H1 (cell line): ENCODE measurements at regions not wholly inside any gene's neighbourhood (a gene's known extent, or its start where the extent isn't known, plus 50 kb on each side); places are given as distances from the start of the nearest gene placed in this dataset.

Experiments used
- CTCF ChIA-PET: fragments of 300-600 bp; sonication (Branson Sonifier 250); formaldehyde crosslinking; loops from one replicate; lab custom pipeline; 2021; ENCODE audit not compliant: partially characterized antibody; lab: Charles Lee
- POLR2A ChIA-PET: fragments of 300-600 bp; sonication (Branson Sonifier 250); formaldehyde crosslinking; loops from one replicate; lab custom pipeline; 2021; ENCODE audit warnings: inconsistent platforms; ENCODE audit not compliant: partially characterized antibody; lab: Charles Lee
- DNase-seq, 2 experiments: peaks; one replicate each; pipeline versions ENCODE4 v3.0.0 to v3.0.0-alpha.2; 2010 to 2022; ENCODE audit warnings: low spot score in 2 of 2, low read depth in 1 of 2, mixed read lengths in 1 of 2
- FAIRE-seq: peaks from 2 replicates; lab custom pipeline; 2011; peaks lifted over from hg19 to GRCh38; lab: Jason Lieb, UNC
- H2AFZ ChIP-seq: 2 replicates; pipeline ENCODE4 v1.8.1; 2012; ENCODE audit warnings: low read length, inconsistent platforms
- H2AK5ac ChIP-seq: 2 replicates; pipeline ENCODE4 v1.6.1; 2013; ENCODE audit warnings: low read depth, low read length
- H2BK120ac ChIP-seq: replicated peaks from 2 replicates; pipeline ENCODE3; 2013; ENCODE audit warnings: low read depth, low read length, inconsistent platforms
- H2BK12ac ChIP-seq: 2 replicates; pipeline ENCODE4 v1.6.1; 2013; ENCODE audit warnings: low read depth, low read length
- H2BK15ac ChIP-seq: 2 replicates; pipeline ENCODE4 v1.6.1; 2013; ENCODE audit warnings: low read length
- H2BK20ac ChIP-seq: 2 replicates; pipeline ENCODE4 v1.6.1; 2013; ENCODE audit warnings: low read length
- H2BK5ac ChIP-seq: 2 replicates; pipeline ENCODE4 v1.6.1; 2013; ENCODE audit warnings: low read depth, low read length
- H3K14ac ChIP-seq: 2 replicates; pipeline ENCODE4 v1.6.1; 2013; ENCODE audit warnings: inconsistent platforms; ENCODE audit not compliant: insufficient read length
- H3K18ac ChIP-seq: 2 replicates; pipeline ENCODE4 v1.6.1; 2013; ENCODE audit warnings: low read length; ENCODE audit errors: extremely low read depth
- H3K23ac ChIP-seq: 2 replicates; pipeline ENCODE4 v1.6.1; 2013; ENCODE audit warnings: inconsistent platforms; ENCODE audit not compliant: insufficient read length
- H3K23me2 ChIP-seq: 2 replicates; pipeline ENCODE4 v1.6.1; 2013; ENCODE audit warnings: low read depth, low read length
- H3K27ac ChIP-seq: 2 replicates; pipeline ENCODE4 v1.6.1; 2011; ENCODE audit warnings: low read depth, low read length, inconsistent platforms
- H3K27me3 ChIP-seq, 4 experiments: replicated peaks in 1 of 4; 1 replicate in 1 of 4; 2 replicates in 3 of 4; pipeline versions ENCODE4 v1.6.1 to v1.8.1; 2011 to 2013; ENCODE audit warnings: low read length in 3 of 4, mild to moderate bottlenecking in 3 of 4, inconsistent platforms in 2 of 4, mixed read lengths in 2 of 4, moderate library complexity in 1 of 4; ENCODE audit not compliant: control insufficient read depth in 3 of 4, insufficient read depth in 3 of 4; ENCODE audit errors: extremely low read depth in 1 of 4
- H3K36me3 ChIP-seq, 4 experiments: 2 replicates each; pipeline versions ENCODE4 v1.6.1 to v1.8.1; 2011 to 2013; ENCODE audit warnings: mild to moderate bottlenecking in 4 of 4, low read length in 3 of 4, moderate library complexity in 2 of 4, control low read depth in 1 of 4, inconsistent platforms in 1 of 4; ENCODE audit not compliant: insufficient read depth in 4 of 4, control insufficient read depth in 2 of 4
- H3K4ac ChIP-seq: replicated peaks from 2 replicates; pipeline ENCODE3; 2013; ENCODE audit warnings: low read length, low read depth, mixed read lengths, inconsistent platforms; ENCODE audit not compliant: insufficient read length
- H3K4me1 ChIP-seq, 4 experiments: replicated peaks in 1 of 4; 1 replicate in 1 of 4; 2 replicates in 3 of 4; pipeline versions ENCODE4 v1.6.1 to v1.8.1; 2011 to 2013; ENCODE audit warnings: low read length in 3 of 4, inconsistent platforms in 2 of 4, mixed read lengths in 1 of 4; ENCODE audit not compliant: insufficient read depth in 4 of 4, control insufficient read depth in 3 of 4
- H3K4me2 ChIP-seq, 2 experiments: 2 replicates each; pipeline versions ENCODE4 v1.6.1 to v1.8.1; 2011 to 2013; ENCODE audit warnings: low read depth in 2 of 2, low read length in 2 of 2, control low read depth in 1 of 2, inconsistent platforms in 1 of 2, mild to moderate bottlenecking in 1 of 2; ENCODE audit not compliant: insufficient read depth in 1 of 2
- H3K4me3 ChIP-seq, 4 experiments: fragments of 200-600, 300-600 bp in 1 of 4; sonication (generic), shearing (Covaris generic), sonication (Bioruptor Twin) in 1 of 4; 2 replicates each; pipeline versions ENCODE4 v1.5.1 to v1.8.1; 2011 to 2016; ENCODE audit warnings: low read length in 4 of 4, low read depth in 3 of 4, control low read depth in 2 of 4, inconsistent platforms in 2 of 4, mild to moderate bottlenecking in 2 of 4, mixed read lengths in 1 of 4, moderate library complexity in 1 of 4; ENCODE audit not compliant: insufficient read depth in 2 of 4; ENCODE audit errors: extremely low read depth in 1 of 4
- H3K56ac ChIP-seq: replicated peaks from 2 replicates; pipeline ENCODE3; 2013; ENCODE audit warnings: low read depth, mild to moderate bottlenecking, mixed read lengths, low read length, inconsistent platforms; ENCODE audit not compliant: insufficient read length
- H3K79me1 ChIP-seq: 2 replicates; pipeline ENCODE4 v1.6.1; 2013; ENCODE audit warnings: low read depth, low read length, control low read depth
- H3K79me2 ChIP-seq, 2 experiments: 2 replicates each; pipeline versions ENCODE4 v1.6.1 to v1.8.1; 2012 to 2013; ENCODE audit warnings: low read length in 2 of 2, mild to moderate bottlenecking in 2 of 2, inconsistent platforms in 1 of 2; ENCODE audit not compliant: insufficient read depth in 2 of 2, control insufficient read depth in 1 of 2
- H3K9ac ChIP-seq, 4 experiments: replicated peaks in 1 of 4; 1 replicate in 1 of 4; 2 replicates in 3 of 4; pipeline versions ENCODE4 v1.6.1 to v1.8.1; 2011 to 2013; ENCODE audit warnings: low read depth in 3 of 4, low read length in 3 of 4, control low read depth in 2 of 4, mild to moderate bottlenecking in 2 of 4, moderate library complexity in 2 of 4, inconsistent platforms in 1 of 4; ENCODE audit errors: extremely low read depth in 1 of 4
- H3K9me3 ChIP-seq, 2 experiments: 2 replicates each; pipeline versions ENCODE4 v1.6.1 to v1.8.1; 2012 to 2013; ENCODE audit warnings: mild to moderate bottlenecking in 2 of 2, moderate library complexity in 2 of 2, control low read depth in 1 of 2, inconsistent platforms in 1 of 2, low read depth in 1 of 2, low read length in 1 of 2, mixed read lengths in 1 of 2; ENCODE audit not compliant: insufficient read depth in 2 of 2
- H4K20me1 ChIP-seq, 2 experiments: replicated peaks in 1 of 2; 2 replicates each; pipeline versions ENCODE3 to v1.8.1; 2011 to 2013; ENCODE audit warnings: inconsistent platforms in 2 of 2, low read length in 2 of 2, mild to moderate bottlenecking in 1 of 2; ENCODE audit not compliant: insufficient read depth in 2 of 2, control insufficient read depth in 1 of 2
- H4K5ac ChIP-seq: 2 replicates; pipeline ENCODE4 v1.6.1; 2013; ENCODE audit warnings: low read length, low read depth, mixed read lengths, inconsistent platforms; ENCODE audit not compliant: insufficient read length
- H4K8ac ChIP-seq: 2 replicates; pipeline ENCODE4 v1.8.0; 2013; ENCODE audit warnings: mild to moderate bottlenecking, moderate library complexity, low read length, inconsistent platforms; ENCODE audit not compliant: insufficient read depth; ENCODE audit errors: extremely low read depth
- H4K91ac ChIP-seq: replicated peaks from 2 replicates; pipeline ENCODE3; 2013; ENCODE audit warnings: low read length, mixed read lengths, inconsistent platforms; ENCODE audit not compliant: insufficient read length
- BRCA1 ChIP-seq: IDR thresholded peaks from 2 replicates; pipeline ENCODE4 v1.6.1; 2012; ENCODE audit warnings: low read depth, low read length, improper control_type of control experiment
- GABPA ChIP-seq: IDR thresholded peaks from 2 replicates; pipeline ENCODE4 v1.6.1; 2011; ENCODE audit warnings: mild to moderate bottlenecking, low read length, moderate library complexity, borderline replicate concordance; ENCODE audit not compliant: insufficient read depth
- KDM5A ChIP-seq: fragments of 200-600 bp; IDR thresholded peaks from 2 replicates; pipeline ENCODE4 v1.7.1; 2012; ENCODE audit warnings: mild to moderate bottlenecking, low read length, inconsistent platforms, mixed read lengths
- NRF1 ChIP-seq: IDR thresholded peaks from 2 replicates; pipeline ENCODE4 v1.6.1; 2011; ENCODE audit warnings: mild to moderate bottlenecking, low read depth, low read length, improper control_type of control experiment
- POU5F1 ChIP-seq: IDR thresholded peaks from 2 replicates; pipeline ENCODE4 v1.6.1; 2011; ENCODE audit warnings: low read depth, mild to moderate bottlenecking, low read length, moderate library complexity
- RBBP5 ChIP-seq: IDR thresholded peaks from 2 replicates; pipeline ENCODE4 v1.7.1; 2012; ENCODE audit warnings: low read depth, mild to moderate bottlenecking, inconsistent platforms, low read length, moderate library complexity, borderline replicate concordance
- RNF2 ChIP-seq: fragments of 200-900, 300-1000 bp; sonication (generic); IDR thresholded peaks from 2 replicates; pipeline ENCODE4 v1.7.1; 2016; ENCODE audit warnings: borderline replicate concordance, low read depth, mild to moderate bottlenecking, antibody characterized with exemption, low read length; ENCODE audit not compliant: poor library complexity, severe bottlenecking; ENCODE audit errors: missing control alignments
- SAP30 ChIP-seq: fragments of 300-600 bp; sonication (generic); IDR thresholded peaks from 2 replicates; pipeline ENCODE4 v1.7.1; 2012; ENCODE audit warnings: low read length, moderate library complexity, mild to moderate bottlenecking, inconsistent platforms; ENCODE audit not compliant: insufficient read depth, insufficient replicate concordance
- TBP ChIP-seq: IDR thresholded peaks from 2 replicates; pipeline ENCODE4 v1.6.1; 2011; ENCODE audit warnings: low read depth, low read length, improper control_type of control experiment
- USF2 ChIP-seq: IDR thresholded peaks from 2 replicates; pipeline ENCODE4 v1.6.1; 2011; ENCODE audit warnings: low read length, improper control_type of control experiment
- YY1 ChIP-seq: IDR thresholded peaks from 2 replicates; pipeline ENCODE4 v1.6.1; 2011; ENCODE audit warnings: low read depth, mild to moderate bottlenecking, low read length
- WGBS, 2 experiments: shearing (Covaris generic) in 1 of 2; methylation state at CpG; one replicate each; pipeline versions ENCODE4 v1.1.6 to v1.1.7; 2013 to 2015; ENCODE audit warnings: low lambda C conversion rate in 2 of 2, mixed read lengths in 2 of 2, inconsistent platforms in 1 of 2, low coverage in 1 of 2, missing lambda C conversion rate in 1 of 2; ENCODE audit not compliant: insufficient replicate concordance in 2 of 2, insufficient coverage in 1 of 2, insufficient read length in 1 of 2; ENCODE audit errors: extremely low coverage in 1 of 2, missing lambda C conversion rate in 1 of 2; 5-methylcytosine and 5-hydroxymethylcytosine counted together

GRCh38 chrX:14362721-14363120 is 166.6 kb upstream of the GLRA2 start:
- no peak for TF ChIP-seq RBBP5
- TF ChIP-seq RNF2: no peak
- no peak for TF ChIP-seq TBP
- no peak for TF ChIP-seq YY1
- no peak for TF ChIP-seq SAP30
- no peak for TF ChIP-seq GABPA
- no peak for TF ChIP-seq USF2
- no peak for TF ChIP-seq KDM5A
- TF ChIP-seq BRCA1: no peak
- no peak for TF ChIP-seq POU5F1
- no peak for TF ChIP-seq NRF1
- CTCF ChIA-PET: no interaction called here
- POLR2A ChIA-PET: interaction anchor here (0.9 kb wide), 1 partner anchor 510 kb away, joined by 3 read pairs; the partner anchor contains the start of genes FANCB and MOSPD2
- no peak overlapping the region for H2BK15ac ChIP-seq
- no peak overlapping the region; the same call in 1 of the 2 replicates for H2BK5ac ChIP-seq
- H3K9me3 ChIP-seq: no peaks in the 10 kb centered on the region
- no peaks in the 10 kb centered on the region for H3K79me1 ChIP-seq
- H3K27me3 ChIP-seq: no peaks in the 10 kb centered on the region
- peak overlapping the region; percentile 54 for H4K91ac ChIP-seq
- FAIRE-seq (no peak), DNase-seq (no peak)
- H2AFZ ChIP-seq: no peak overlapping the region
- no peak overlapping the region for H3K14ac ChIP-seq
- H3K56ac ChIP-seq: no peak overlapping the region
- no peak overlapping the region for H3K9ac ChIP-seq
- H4K8ac ChIP-seq: no peak overlapping the region
- H3K27ac ChIP-seq: no peak overlapping the region
- no peak overlapping the region for H2BK12ac ChIP-seq
- no peaks in the 10 kb centered on the region for H4K20me1 ChIP-seq
- no peak overlapping the region for H3K18ac ChIP-seq
- H3K4me1 ChIP-seq: no peaks in the 10 kb centered on the region; a peak in 2 of 7 replicates
- no peaks in the 10 kb centered on the region for H3K36me3 ChIP-seq
- H2AK5ac ChIP-seq: no peak overlapping the region
- no peak overlapping the region for H3K4ac ChIP-seq
- H3K79me2 ChIP-seq: no peaks in the 10 kb centered on the region
- H3K4me3 ChIP-seq: no peak overlapping the region
- H3K23me2 ChIP-seq: no peaks in the 10 kb centered on the region
- H2BK20ac ChIP-seq: no peak overlapping the region
- WGBS, 2 experiments: 93% methylated on average over 1 of the region's 1 CpG; no CpG with 5 or more reads in 1 of the 2 experiments
- H3K23ac ChIP-seq: no peak overlapping the region
- H3K4me2 ChIP-seq: no peak overlapping the region
- H2BK120ac ChIP-seq: no peak overlapping the region
- H4K5ac ChIP-seq: no peak overlapping the region
